MM.1S (cell line): ENCODE measurements at regions not wholly inside any gene's neighbourhood (a gene's known extent, or its start where the extent isn't known, plus 50 kb on each side); places are given as distances from the start of the nearest gene placed in this dataset.

Source experiments
- DNase-seq: peaks from one replicate; pipeline ENCODE4 v3.0.0-alpha.2; 2015
- H2AFZ ChIP-seq: fragments of 300-600 bp; sonication (generic); 2 replicates; pipeline ENCODE4 v1.6.0; 2016; ENCODE audit warnings: antibody characterized with exemption, low read length
- H3F3A ChIP-seq: fragments of 300-600 bp; sonication (generic); 2 replicates; pipeline ENCODE4 v1.6.1; 2016; ENCODE audit warnings: mild to moderate bottlenecking, antibody characterized with exemption, low read length, moderate library complexity, mixed read lengths; ENCODE audit not compliant: insufficient read depth
- H3K27ac ChIP-seq: fragments of 300-600 bp; sonication (generic); 2 replicates; pipeline ENCODE4 v1.5.1; 2016; ENCODE audit warnings: mild to moderate bottlenecking, low read length
- H3K27me3 ChIP-seq: fragments of 300-600 bp; sonication (generic); replicated peaks from 2 replicates; pipeline ENCODE4 v1.6.0; 2016; ENCODE audit warnings: low read length; ENCODE audit not compliant: insufficient read depth
- H3K36me3 ChIP-seq: fragments of 300-600 bp; sonication (generic); replicated peaks from 2 replicates; pipeline ENCODE4 v1.6.1; 2016; ENCODE audit warnings: mild to moderate bottlenecking, low read length, mixed read lengths; ENCODE audit not compliant: insufficient read depth
- H3K4me1 ChIP-seq: fragments of 300-600 bp; sonication (generic); 2 replicates; pipeline ENCODE4 v1.6.1; 2016; ENCODE audit warnings: low read length, mixed read lengths
- H3K4me2 ChIP-seq: fragments of 300-600 bp; sonication (generic); 2 replicates; pipeline ENCODE4 v1.6.0; 2016; ENCODE audit warnings: low read depth, low read length
- H3K4me3 ChIP-seq: fragments of 300-600 bp; sonication (generic); 2 replicates; pipeline ENCODE4 v1.5.1; 2016; ENCODE audit warnings: low read length, mixed read lengths
- H3K79me2 ChIP-seq: fragments of 300-600 bp; sonication (generic); 2 replicates; pipeline ENCODE4 v1.6.1; 2016; ENCODE audit warnings: mixed run types, low read length, mixed read lengths
- H3K9ac ChIP-seq: fragments of 300-600 bp; sonication (generic); 2 replicates; pipeline ENCODE4 v1.6.1; 2016; ENCODE audit warnings: low read length, mixed read lengths
- H3K9me2 ChIP-seq: fragments of 300-600 bp; sonication (generic); replicated peaks from 2 replicates; pipeline ENCODE4 v1.6.1; 2016; ENCODE audit warnings: mild to moderate bottlenecking, low read length, mixed read lengths; ENCODE audit not compliant: insufficient read depth
- H3K9me3 ChIP-seq: fragments of 300-600 bp; sonication (generic); replicated peaks from 2 replicates; pipeline ENCODE4 v1.6.1; 2016; ENCODE audit warnings: mild to moderate bottlenecking, low read length, mixed read lengths; ENCODE audit not compliant: insufficient read depth
- H4K20me1 ChIP-seq: fragments of 300-600 bp; sonication (generic); 2 replicates; pipeline ENCODE4 v1.6.1; 2016; ENCODE audit warnings: mild to moderate bottlenecking, low read length, moderate library complexity, mixed read lengths; ENCODE audit not compliant: insufficient read depth
- EZH2 ChIP-seq: fragments of 300-600 bp; sonication (generic); optimal IDR thresholded peaks from 2 replicates; pipeline ENCODE3; 2017; ENCODE audit warnings: low read depth, mild to moderate bottlenecking, antibody characterized with exemption, low read length, mixed read lengths
- EZH2phosphoT487 ChIP-seq: fragments of 300-600 bp; sonication (generic); IDR thresholded peaks from 2 replicates; pipeline ENCODE4 v1.6.1; 2018; ENCODE audit warnings: antibody characterized with exemption, low read length
- TF ChIP-seq, protein P1 (sequence below): fragments of 300-600 bp; sonication (generic); IDR thresholded peaks from 2 replicates; pipeline ENCODE4 v1.5.1; 2016; ENCODE audit warnings: antibody characterized with exemption, low read length, mixed read lengths

DNA sequence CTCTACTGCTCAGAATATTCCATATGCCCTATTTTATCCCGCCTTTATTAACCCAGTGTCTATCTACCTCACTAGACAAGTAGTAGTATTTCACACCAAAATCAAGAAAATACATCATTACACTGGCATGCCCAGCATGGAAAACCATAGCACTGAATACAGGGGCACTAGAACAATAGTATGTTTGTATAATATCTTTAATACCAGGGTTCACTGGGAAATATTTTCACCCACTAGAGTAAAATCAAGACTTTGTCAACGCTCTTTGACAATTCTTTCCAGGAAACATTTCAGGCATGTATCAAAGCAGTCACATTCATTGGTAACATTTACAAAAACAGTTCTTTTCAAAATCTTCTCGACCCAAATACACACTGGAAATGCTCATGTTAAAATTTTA, 119.3 kb upstream of the BEND6 start:
- peaks cover 30% of the 10 kb centered on the region for H3K4me1 ChIP-seq
- H3K9me2 ChIP-seq, result no peaks in the 10 kb centered on the region
- no peak for DNase-seq
- no peak overlapping the region for H3K27ac ChIP-seq
- H3K9ac ChIP-seq, result no peak overlapping the region
- no peak overlapping the region for H3K4me2 ChIP-seq
- no peaks in the 10 kb centered on the region for H3K27me3 ChIP-seq
- H3K36me3 ChIP-seq, result no peaks in the 10 kb centered on the region
- no peaks in the 10 kb centered on the region; the same call in 1 of the 2 replicates for H3F3A ChIP-seq
- H4K20me1 ChIP-seq, result no peaks in the 10 kb centered on the region
- no peak overlapping the region for H3K4me3 ChIP-seq
- H3K79me2 ChIP-seq, result peaks cover 95% of the 10 kb centered on the region
- no peaks in the 10 kb centered on the region for H3K9me3 ChIP-seq
- TF ChIP-seq, protein P1, sequence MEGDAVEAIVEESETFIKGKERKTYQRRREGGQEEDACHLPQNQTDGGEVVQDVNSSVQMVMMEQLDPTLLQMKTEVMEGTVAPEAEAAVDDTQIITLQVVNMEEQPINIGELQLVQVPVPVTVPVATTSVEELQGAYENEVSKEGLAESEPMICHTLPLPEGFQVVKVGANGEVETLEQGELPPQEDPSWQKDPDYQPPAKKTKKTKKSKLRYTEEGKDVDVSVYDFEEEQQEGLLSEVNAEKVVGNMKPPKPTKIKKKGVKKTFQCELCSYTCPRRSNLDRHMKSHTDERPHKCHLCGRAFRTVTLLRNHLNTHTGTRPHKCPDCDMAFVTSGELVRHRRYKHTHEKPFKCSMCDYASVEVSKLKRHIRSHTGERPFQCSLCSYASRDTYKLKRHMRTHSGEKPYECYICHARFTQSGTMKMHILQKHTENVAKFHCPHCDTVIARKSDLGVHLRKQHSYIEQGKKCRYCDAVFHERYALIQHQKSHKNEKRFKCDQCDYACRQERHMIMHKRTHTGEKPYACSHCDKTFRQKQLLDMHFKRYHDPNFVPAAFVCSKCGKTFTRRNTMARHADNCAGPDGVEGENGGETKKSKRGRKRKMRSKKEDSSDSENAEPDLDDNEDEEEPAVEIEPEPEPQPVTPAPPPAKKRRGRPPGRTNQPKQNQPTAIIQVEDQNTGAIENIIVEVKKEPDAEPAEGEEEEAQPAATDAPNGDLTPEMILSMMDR, result no peak
- TF ChIP-seq EZH2 (no peak), EZH2phosphoT487 (no peak)
- H2AFZ ChIP-seq, result no peak overlapping the region

DNA sequence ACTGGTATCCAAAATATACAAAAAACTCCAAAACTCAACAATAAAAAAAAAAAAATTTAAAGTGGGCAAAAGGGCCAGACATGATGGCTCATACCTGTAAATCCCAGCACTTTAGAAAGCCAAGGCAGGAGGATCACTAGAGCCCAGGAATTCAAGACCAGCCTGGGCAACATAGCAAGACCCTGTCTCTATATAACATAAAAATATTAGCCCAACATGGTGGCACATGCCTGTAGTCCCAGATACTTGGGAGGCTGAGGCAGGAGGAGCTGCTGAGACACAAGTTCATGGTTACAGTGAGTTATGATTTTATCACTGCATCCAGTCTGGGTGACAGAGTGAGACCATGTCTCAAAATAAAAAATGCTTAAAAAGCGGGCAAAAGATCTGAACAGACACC, 121.0 kb upstream of the BEND6 start:
- Histone ChIP-seq H4K20me1 (0 out of 2 replicates have a peak, but pooled peaks cover under 1% of the 10 kb centered on the region), H3K9me3 (no peaks in the 10 kb centered on the region), H3K79me2 (peaks cover 95% of the 10 kb centered on the region)

DNA sequence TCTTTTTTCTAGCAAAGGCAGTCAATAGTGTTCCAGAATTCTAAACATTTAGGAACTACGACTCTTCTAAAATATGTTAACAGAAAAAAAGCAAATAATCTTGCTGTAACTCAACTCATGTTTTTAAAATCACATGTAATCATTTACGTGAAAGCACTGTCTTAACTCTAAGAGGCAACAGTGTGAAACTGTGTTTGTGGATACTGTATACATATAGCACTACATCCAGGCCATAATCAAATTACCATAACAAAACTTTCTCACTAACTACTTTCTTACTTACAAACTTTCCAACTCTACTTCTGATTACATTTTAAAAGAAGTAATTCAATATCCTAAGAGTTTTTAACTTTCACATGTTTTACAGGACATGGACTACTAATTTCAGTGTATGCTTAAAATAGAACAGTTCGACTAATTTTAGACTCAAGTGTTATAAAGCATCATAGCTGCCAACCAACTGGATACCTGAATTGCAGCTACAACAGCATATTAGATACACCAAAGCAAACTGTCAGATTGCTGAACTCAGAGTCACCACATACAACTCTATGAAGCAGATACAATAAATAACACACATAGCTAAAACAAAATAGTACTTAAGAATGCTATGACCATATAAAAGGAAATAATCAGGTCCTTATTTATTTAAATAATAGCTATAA, 121.6 kb upstream of the BEND6 start:
- Histone ChIP-seq H3K9me3 (no peaks in the 10 kb centered on the region), H3K4me2 (no peak overlapping the region), H3K9me2 (no peaks in the 10 kb centered on the region), H3F3A (no peaks in the 10 kb centered on the region), H3K27me3 (no peaks in the 10 kb centered on the region), H3K27ac (no peak overlapping the region), H2AFZ (no peak overlapping the region), H3K9ac (no peak overlapping the region), H3K36me3 (no peaks in the 10 kb centered on the region), H4K20me1 (0 out of 2 replicates have a peak, but pooled peaks cover 4% of the 10 kb centered on the region), H3K4me3 (no peak overlapping the region), H3K4me1 (peaks cover 15% of the 10 kb centered on the region), H3K79me2 (peaks cover 95% of the 10 kb centered on the region)
- DNase-seq, result peak; percentile 23
- TF ChIP-seq, protein P1, result no peak
- no peak for TF ChIP-seq EZH2
- no peak for TF ChIP-seq EZH2phosphoT487

More for the DNA sequence above, 121.0 kb upstream of the BEND6 start:
- H3K36me3 ChIP-seq, result no peaks in the 10 kb centered on the region
- no peak for TF ChIP-seq EZH2
- TF ChIP-seq EZH2phosphoT487, result no peak
- TF ChIP-seq, protein P1, result no peak
- H3K27ac ChIP-seq, result no peak overlapping the region
- no peaks in the 10 kb centered on the region for H3F3A ChIP-seq
- no peak overlapping the region for H2AFZ ChIP-seq
- no peaks in the 10 kb centered on the region for H3K27me3 ChIP-seq
- no peak overlapping the region for H3K4me2 ChIP-seq
- DNase-seq, result no peak
- H3K4me1 ChIP-seq, result peaks cover 21% of the 10 kb centered on the region
- H3K9me2 ChIP-seq, result no peaks in the 10 kb centered on the region
- H3K4me3 ChIP-seq, result no peak overlapping the region
- no peak overlapping the region for H3K9ac ChIP-seq
